Panc1 (cell line): ENCODE measurements at regions not wholly inside any gene's neighbourhood (a gene's known extent, or its start where the extent isn't known, plus 50 kb on each side); places are given as distances from the start of the nearest gene placed in this dataset.

Experiments
- ATAC-seq: fragments of 200-7000 bp; cut with Tn5 transposase; 2 replicates; pipeline ENCODE4 v1.9.1; 2020; ENCODE audit warnings: mild to moderate bottlenecking, moderate library complexity
- BruUV-seq: library from RNA; stranded (reverse); fragments of 400-500 nt; replicated peaks from 2 replicates; lab custom pipeline; 2021; lab: Mats Ljungman, UMichigan
- CTCF ChIA-PET: fragments of 300-600 bp; sonication (Branson Sonifier 250); formaldehyde crosslinking; loops from one replicate; lab custom pipeline; 2022; ENCODE audit warnings: antibody characterized with exemption; lab: Charles Lee
- POLR2A ChIA-PET: fragments of 300-600 bp; sonication (Branson Sonifier 250); formaldehyde crosslinking; loops from one replicate; lab custom pipeline; 2022; ENCODE audit warnings: antibody characterized with exemption; lab: Charles Lee
- DNase-seq: peaks from one replicate; pipeline ENCODE4 v3.0.0-alpha.2; 2010; ENCODE audit warnings: low read depth, low spot score
- H3K27ac ChIP-seq: 2 replicates; pipeline ENCODE4 v1.5.1; 2011; ENCODE audit warnings: mild to moderate bottlenecking, low read length, inconsistent platforms
- H3K27me3 ChIP-seq: fragments of 200-500 bp; sonication (Bioruptor generic); 2 replicates; pipeline ENCODE4 v1.6.0; 2014; ENCODE audit warnings: low read length, inconsistent platforms; ENCODE audit not compliant: control insufficient read depth, insufficient read depth
- H3K36me3 ChIP-seq: fragments of 200-500 bp; sonication (Bioruptor generic); 2 replicates; pipeline ENCODE4 v1.5.1; 2014; ENCODE audit warnings: inconsistent platforms, mild to moderate bottlenecking, low read length, moderate library complexity; ENCODE audit not compliant: control insufficient read depth, insufficient read depth
- H3K4me1 ChIP-seq: 2 replicates; pipeline ENCODE4 v1.5.1; 2011; ENCODE audit warnings: inconsistent platforms, mild to moderate bottlenecking, low read length, moderate library complexity; ENCODE audit not compliant: control insufficient read depth, insufficient read depth
- H3K4me3 ChIP-seq, 2 experiments: 2 replicates each; pipeline ENCODE4 v1.5.1; 2011 to 2012; ENCODE audit warnings: low read depth in 2 of 2, low read length in 2 of 2, mild to moderate bottlenecking in 2 of 2, inconsistent platforms in 1 of 2, moderate library complexity in 1 of 2
- H3K9me3 ChIP-seq: fragments of 200-500 bp; sonication (Bioruptor generic); 2 replicates; pipeline ENCODE4 v1.5.1; 2014; ENCODE audit warnings: low read depth, mild to moderate bottlenecking, inconsistent platforms, low read length, moderate library complexity; ENCODE audit not compliant: control insufficient read depth, insufficient read depth
- POLR2AphosphoS5 ChIP-seq: IDR thresholded peaks from 2 replicates; pipeline ENCODE4 v1.6.1; 2012; ENCODE audit warnings: mild to moderate bottlenecking, low read depth, low read length, moderate library complexity
- SIN3A ChIP-seq: IDR thresholded peaks from 2 replicates; pipeline ENCODE4 v1.6.1; 2012; ENCODE audit warnings: low read depth, mild to moderate bottlenecking, low read length, moderate library complexity, borderline replicate concordance; ENCODE audit not compliant: insufficient read depth
- TCF7L2 ChIP-seq: IDR thresholded peaks from 2 replicates; pipeline ENCODE4 v1.6.1; 2011; ENCODE audit warnings: mild to moderate bottlenecking, low read depth, low read length, inconsistent platforms
- in situ Hi-C: cut with HindIII; loops from 2 replicates; pipeline ENCODE4 v1.10.0; 2016; ENCODE audit warnings: low sequenced_read_pairs, low pct_unique_long_range_greater_than_20kb
- intact Hi-C: fragments of 100-400 bp; cut with micrococcal nuclease; formaldehyde crosslinking; loops from one replicate; pipeline ENCODE4 v1.10.0; 2022; ENCODE audit not compliant: unreplicated experiment
- TF ChIP-seq, protein P1 (sequence below): fragments of 450-650 bp; IDR thresholded peaks from 2 replicates; pipeline ENCODE4 v1.5.1; 2017; ENCODE audit warnings: mild to moderate bottlenecking
- TF ChIP-seq, protein P2 (sequence below), 2 experiments: IDR thresholded peaks; 2 replicates each; pipeline ENCODE4 v1.6.1; 2011 to 2012; ENCODE audit warnings: low read depth in 2 of 2, control low read depth in 1 of 2, low read length in 1 of 2, mild to moderate bottlenecking in 1 of 2, moderate library complexity in 1 of 2; ENCODE audit not compliant: insufficient read depth in 1 of 2

- ATAC-seq (no peak), DNase-seq (no peak)
- Histone ChIP-seq H3K27me3 (no peaks in the 10 kb centered on the region), H3K4me1 (no peaks in the 10 kb centered on the region), H3K27ac (no peak overlapping the region), H3K4me3 (no peak overlapping the region), H3K36me3 (no peaks in the 10 kb centered on the region), H3K9me3 (no peaks in the 10 kb centered on the region)
- no TSS peak for BruUV-seq
- intact Hi-C loops, result no loop called here
- ChIA-PET POLR2A (no interaction called here), CTCF (no interaction called here)
- in situ Hi-C loops, result no loop called here
- no peak for TF ChIP-seq SIN3A
- TF ChIP-seq, protein P1, sequence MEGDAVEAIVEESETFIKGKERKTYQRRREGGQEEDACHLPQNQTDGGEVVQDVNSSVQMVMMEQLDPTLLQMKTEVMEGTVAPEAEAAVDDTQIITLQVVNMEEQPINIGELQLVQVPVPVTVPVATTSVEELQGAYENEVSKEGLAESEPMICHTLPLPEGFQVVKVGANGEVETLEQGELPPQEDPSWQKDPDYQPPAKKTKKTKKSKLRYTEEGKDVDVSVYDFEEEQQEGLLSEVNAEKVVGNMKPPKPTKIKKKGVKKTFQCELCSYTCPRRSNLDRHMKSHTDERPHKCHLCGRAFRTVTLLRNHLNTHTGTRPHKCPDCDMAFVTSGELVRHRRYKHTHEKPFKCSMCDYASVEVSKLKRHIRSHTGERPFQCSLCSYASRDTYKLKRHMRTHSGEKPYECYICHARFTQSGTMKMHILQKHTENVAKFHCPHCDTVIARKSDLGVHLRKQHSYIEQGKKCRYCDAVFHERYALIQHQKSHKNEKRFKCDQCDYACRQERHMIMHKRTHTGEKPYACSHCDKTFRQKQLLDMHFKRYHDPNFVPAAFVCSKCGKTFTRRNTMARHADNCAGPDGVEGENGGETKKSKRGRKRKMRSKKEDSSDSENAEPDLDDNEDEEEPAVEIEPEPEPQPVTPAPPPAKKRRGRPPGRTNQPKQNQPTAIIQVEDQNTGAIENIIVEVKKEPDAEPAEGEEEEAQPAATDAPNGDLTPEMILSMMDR, result no peak
- TF ChIP-seq, protein P2, sequence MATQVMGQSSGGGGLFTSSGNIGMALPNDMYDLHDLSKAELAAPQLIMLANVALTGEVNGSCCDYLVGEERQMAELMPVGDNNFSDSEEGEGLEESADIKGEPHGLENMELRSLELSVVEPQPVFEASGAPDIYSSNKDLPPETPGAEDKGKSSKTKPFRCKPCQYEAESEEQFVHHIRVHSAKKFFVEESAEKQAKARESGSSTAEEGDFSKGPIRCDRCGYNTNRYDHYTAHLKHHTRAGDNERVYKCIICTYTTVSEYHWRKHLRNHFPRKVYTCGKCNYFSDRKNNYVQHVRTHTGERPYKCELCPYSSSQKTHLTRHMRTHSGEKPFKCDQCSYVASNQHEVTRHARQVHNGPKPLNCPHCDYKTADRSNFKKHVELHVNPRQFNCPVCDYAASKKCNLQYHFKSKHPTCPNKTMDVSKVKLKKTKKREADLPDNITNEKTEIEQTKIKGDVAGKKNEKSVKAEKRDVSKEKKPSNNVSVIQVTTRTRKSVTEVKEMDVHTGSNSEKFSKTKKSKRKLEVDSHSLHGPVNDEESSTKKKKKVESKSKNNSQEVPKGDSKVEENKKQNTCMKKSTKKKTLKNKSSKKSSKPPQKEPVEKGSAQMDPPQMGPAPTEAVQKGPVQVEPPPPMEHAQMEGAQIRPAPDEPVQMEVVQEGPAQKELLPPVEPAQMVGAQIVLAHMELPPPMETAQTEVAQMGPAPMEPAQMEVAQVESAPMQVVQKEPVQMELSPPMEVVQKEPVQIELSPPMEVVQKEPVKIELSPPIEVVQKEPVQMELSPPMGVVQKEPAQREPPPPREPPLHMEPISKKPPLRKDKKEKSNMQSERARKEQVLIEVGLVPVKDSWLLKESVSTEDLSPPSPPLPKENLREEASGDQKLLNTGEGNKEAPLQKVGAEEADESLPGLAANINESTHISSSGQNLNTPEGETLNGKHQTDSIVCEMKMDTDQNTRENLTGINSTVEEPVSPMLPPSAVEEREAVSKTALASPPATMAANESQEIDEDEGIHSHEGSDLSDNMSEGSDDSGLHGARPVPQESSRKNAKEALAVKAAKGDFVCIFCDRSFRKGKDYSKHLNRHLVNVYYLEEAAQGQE (IDR thresholded peaks at IDR 0.05; ENCODE audit: insufficient read depth in 1 of 2, low read depth in 2 of 2, low read length in 1 of 2), result no peak
- TF ChIP-seq POLR2AphosphoS5, result no peak
- no peak for TF ChIP-seq TCF7L2
Observed at GRCh38 chr4:157616741-157617472, 396.4 kb downstream of the GRIA2 start.

- no peak for DNase-seq
- H3K4me3 ChIP-seq, result no peak overlapping the region
- ChIA-PET CTCF (no interaction called here), POLR2A (no interaction called here)
- ATAC-seq, result no peak
- H3K9me3 ChIP-seq, result no peaks in the 10 kb centered on the region
- no peaks in the 10 kb centered on the region for H3K36me3 ChIP-seq
- TF ChIP-seq, protein P1, result no peak
- TF ChIP-seq SIN3A (no peak), POLR2AphosphoS5 (no peak), TCF7L2 (no peak)
- TF ChIP-seq, protein P2 (IDR thresholded peaks at IDR 0.05; ENCODE audit: insufficient read depth in 1 of 2, low read depth in 2 of 2, low read length in 1 of 2), result no peak
- no peaks in the 10 kb centered on the region for H3K4me1 ChIP-seq
- H3K27ac ChIP-seq, result no peak overlapping the region
- no peaks in the 10 kb centered on the region for H3K27me3 ChIP-seq
- in situ Hi-C loops, result no loop called here
- BruUV-seq, result no TSS peak
- intact Hi-C loops, result no loop called here
Observed at GRCh38 chr4:157607996-157608395, 387.5 kb downstream of the GRIA2 start.
